ENCODE measurements at regions not wholly inside any gene's neighbourhood (a gene's known extent, or its start where the extent isn't known, plus 50 kb on each side); places are given as distances from the start of the nearest gene placed in this dataset.

DNA sequence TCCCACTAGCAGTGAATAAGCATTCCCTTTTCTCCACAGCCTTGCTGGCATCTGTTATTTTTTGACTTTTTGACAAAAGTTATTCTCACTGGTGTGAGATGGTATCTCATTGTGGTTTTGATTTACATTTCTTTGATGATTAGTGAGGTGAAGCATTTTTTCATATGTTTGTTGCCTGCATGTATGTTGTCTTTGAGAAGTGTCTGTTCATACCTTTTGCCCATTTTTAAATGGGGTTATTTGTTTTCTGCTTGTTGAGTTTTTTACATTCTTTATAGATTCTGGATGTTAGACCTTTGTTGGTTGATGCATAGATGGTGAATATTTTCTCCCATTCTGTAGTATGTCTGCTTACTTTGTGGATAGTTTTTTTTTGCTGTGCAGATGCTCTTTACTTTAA, 171.7 kb downstream of the SREK1 start:
- TF ChIP-seq EP300 (IDR thresholded peaks at IDR 0.05), result no peak
- TF ChIP-seq POLR2AphosphoS5 (IDR thresholded peaks at IDR 0.05), result no peak
- TF ChIP-seq POLR2A (IDR thresholded peaks at IDR 0.05), result no peak
- TF ChIP-seq, protein P1, sequence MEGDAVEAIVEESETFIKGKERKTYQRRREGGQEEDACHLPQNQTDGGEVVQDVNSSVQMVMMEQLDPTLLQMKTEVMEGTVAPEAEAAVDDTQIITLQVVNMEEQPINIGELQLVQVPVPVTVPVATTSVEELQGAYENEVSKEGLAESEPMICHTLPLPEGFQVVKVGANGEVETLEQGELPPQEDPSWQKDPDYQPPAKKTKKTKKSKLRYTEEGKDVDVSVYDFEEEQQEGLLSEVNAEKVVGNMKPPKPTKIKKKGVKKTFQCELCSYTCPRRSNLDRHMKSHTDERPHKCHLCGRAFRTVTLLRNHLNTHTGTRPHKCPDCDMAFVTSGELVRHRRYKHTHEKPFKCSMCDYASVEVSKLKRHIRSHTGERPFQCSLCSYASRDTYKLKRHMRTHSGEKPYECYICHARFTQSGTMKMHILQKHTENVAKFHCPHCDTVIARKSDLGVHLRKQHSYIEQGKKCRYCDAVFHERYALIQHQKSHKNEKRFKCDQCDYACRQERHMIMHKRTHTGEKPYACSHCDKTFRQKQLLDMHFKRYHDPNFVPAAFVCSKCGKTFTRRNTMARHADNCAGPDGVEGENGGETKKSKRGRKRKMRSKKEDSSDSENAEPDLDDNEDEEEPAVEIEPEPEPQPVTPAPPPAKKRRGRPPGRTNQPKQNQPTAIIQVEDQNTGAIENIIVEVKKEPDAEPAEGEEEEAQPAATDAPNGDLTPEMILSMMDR (IDR thresholded peaks at IDR 0.05), result no peak
- ATAC-seq (ENCODE audit: low FRiP score in 2 of 2) (no peak), DNase-seq (no peak)
- no peak overlapping the region for H3K27ac ChIP-seq
- no peaks in the 10 kb centered on the region for H3K27me3 ChIP-seq
- H3K4me1 ChIP-seq, result no peaks in the 10 kb centered on the region
- H3K4me3 ChIP-seq, result no peak overlapping the region
- H3K9me3 ChIP-seq, result no peaks in the 10 kb centered on the region
- no peaks in the 10 kb centered on the region for H3K36me3 ChIP-seq

DNA sequence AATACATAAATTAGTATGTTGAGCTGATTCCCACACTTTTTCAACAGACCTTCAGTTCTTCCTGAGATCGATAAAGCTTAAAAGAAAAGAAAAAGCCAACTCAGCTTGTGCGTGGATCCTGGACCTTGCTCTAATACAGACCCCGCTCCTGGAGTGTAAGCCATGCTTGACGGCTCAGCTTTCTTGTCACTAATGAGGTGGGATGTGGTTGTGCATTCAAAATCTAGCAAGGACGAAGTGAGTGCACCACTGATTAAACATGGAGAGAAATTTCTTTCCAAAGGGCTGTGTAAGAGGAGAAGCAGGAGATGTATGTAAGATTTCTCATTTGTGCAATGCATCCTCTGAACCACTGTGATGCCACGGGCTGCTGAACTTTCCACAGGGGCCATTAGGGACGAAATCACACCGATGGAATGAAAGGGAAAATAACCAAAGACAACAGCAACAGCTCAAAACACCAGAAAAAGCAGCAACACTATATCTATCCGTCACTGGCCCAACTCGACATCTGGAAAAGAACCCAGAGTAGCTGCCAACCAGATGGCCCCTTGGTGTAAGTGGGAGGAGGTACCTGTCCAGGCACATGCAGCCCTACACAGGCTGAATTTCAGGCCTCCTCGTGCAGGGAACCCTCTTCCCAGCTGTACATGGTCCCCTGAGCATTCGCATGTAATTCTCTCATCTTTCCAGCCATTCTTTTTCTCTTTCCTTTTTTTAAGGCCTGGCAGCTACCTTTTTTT, 178.9 kb downstream of the SREK1 start:
- DNase-seq (no peak), ATAC-seq (ENCODE audit: low FRiP score in 2 of 2) (no peak)
- Histone ChIP-seq H3K9me3 (no peaks in the 10 kb centered on the region), H3K27me3 (no peaks in the 10 kb centered on the region), H3K36me3 (no peaks in the 10 kb centered on the region), H3K4me3 (no peak overlapping the region), H3K27ac (no peak overlapping the region), H3K4me1 (no peaks in the 10 kb centered on the region)
- WGBS, 2 donors, result 83 to 84% methylated on average over 12 of the region's 12 CpGs
- TF ChIP-seq, protein P1 (IDR thresholded peaks at IDR 0.05), result no peak
- TF ChIP-seq POLR2AphosphoS5 (IDR thresholded peaks at IDR 0.05), result no peak

DNA sequence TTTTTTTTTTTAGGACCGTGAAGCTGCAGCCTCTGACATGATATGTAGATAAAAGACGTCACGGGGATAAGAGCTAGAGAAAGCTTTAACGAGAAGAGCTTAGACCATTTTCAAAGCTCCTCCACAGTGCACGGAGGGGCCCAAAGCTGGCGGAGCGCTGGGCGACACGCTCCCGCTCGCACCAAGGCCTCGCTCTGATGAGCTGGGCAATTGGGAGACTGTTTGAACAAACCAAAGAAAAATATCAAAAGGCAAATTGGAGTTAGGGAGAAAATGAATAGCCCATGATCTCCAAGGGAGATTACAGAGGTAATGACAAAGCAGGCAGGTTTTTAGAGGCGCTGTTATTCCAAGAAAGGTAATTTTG, 179.4 kb downstream of the SREK1 start:
- TF ChIP-seq EP300 (IDR thresholded peaks at IDR 0.05), result no peak
- TF ChIP-seq POLR2A (IDR thresholded peaks at IDR 0.05), result no peak
- TF ChIP-seq, protein P1 (IDR thresholded peaks at IDR 0.05), result no peak
- TF ChIP-seq POLR2AphosphoS5 (IDR thresholded peaks at IDR 0.05), result no peak
- WGBS, 2 donors, result 86% methylated on average over 13 of the region's 13 CpGs
- no peak for ATAC-seq (ENCODE audit: low FRiP score in 2 of 2)
- H3K4me3 ChIP-seq, result no peak overlapping the region
- no peaks in the 10 kb centered on the region for H3K9me3 ChIP-seq
- DNase-seq, result peak in 1 of 2 donors; percentile 64
- H3K36me3 ChIP-seq, result no peaks in the 10 kb centered on the region
- H3K27ac ChIP-seq, result no peak overlapping the region
- H3K27me3 ChIP-seq, result no peaks in the 10 kb centered on the region
- H3K4me1 ChIP-seq, result no peaks in the 10 kb centered on the region

DNA sequence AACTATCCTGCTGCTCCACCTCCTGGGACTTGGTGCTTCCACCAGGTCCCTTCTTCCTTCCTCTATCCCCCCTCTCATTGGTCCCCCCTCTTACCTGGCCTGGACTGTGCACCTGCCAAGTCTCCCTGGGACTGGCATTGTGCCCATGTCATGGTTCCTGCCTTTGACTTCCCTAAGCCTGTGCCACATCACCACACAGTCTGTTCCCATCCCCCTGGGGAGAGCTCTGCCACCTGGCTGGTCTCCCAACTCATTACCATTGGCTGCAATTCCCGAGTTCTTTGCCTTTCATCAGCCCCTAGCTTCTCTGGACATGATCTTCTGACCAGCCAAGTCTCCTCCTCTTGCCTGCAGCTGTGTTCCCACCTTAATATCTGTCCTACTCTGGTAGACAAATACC, 180.3 kb downstream of the SREK1 start:
- Histone ChIP-seq H3K27ac (no peak overlapping the region), H3K4me3 (no peak overlapping the region), H3K27me3 (no peaks in the 10 kb centered on the region), H3K9me3 (no peaks in the 10 kb centered on the region), H3K36me3 (no peaks in the 10 kb centered on the region), H3K4me1 (no peaks in the 10 kb centered on the region)
- TF ChIP-seq POLR2AphosphoS5 (IDR thresholded peaks at IDR 0.05), result no peak
- TF ChIP-seq, protein P1 (IDR thresholded peaks at IDR 0.05), result no peak
- TF ChIP-seq EP300 (IDR thresholded peaks at IDR 0.05), result no peak
- no peak for TF ChIP-seq POLR2A (IDR thresholded peaks at IDR 0.05)
- ATAC-seq (ENCODE audit: low FRiP score in 2 of 2), result no peak
- no peak for DNase-seq
- 21 to 29% methylated on average over 1 of the region's 1 CpG for WGBS, 2 donors

DNA sequence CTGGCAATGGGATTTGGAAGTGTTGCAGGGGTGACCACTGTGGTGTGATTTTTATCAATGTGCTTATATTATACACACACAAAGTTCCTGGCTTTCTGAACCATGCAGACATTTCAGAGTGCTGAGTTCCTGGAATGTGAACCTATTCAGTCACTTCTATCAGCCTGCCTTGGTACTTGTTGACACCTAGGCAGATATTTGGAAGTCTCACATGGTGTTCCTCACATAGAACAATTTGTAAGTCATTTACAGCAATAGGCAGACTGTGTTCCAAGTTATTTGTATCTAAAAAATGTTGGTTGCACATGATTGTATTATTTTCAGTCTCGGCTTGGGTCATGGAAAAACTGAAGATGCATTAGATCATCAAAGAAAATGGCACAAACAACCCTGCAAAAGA, 182.2 kb downstream of the SREK1 start:
- Histone ChIP-seq H3K4me3 (no peak overlapping the region), H3K4me1 (no peaks in the 10 kb centered on the region), H3K27me3 (no peaks in the 10 kb centered on the region), H3K9me3 (no peaks in the 10 kb centered on the region), H3K36me3 (no peaks in the 10 kb centered on the region), H3K27ac (no peak overlapping the region)
- ATAC-seq (ENCODE audit: low FRiP score in 2 of 2) (peak in 1 of 2 donors; percentile 57), DNase-seq (no peak)
- no peak for TF ChIP-seq POLR2AphosphoS5 (IDR thresholded peaks at IDR 0.05)
- TF ChIP-seq POLR2A (IDR thresholded peaks at IDR 0.05), result no peak
- TF ChIP-seq, protein P1 (IDR thresholded peaks at IDR 0.05), result no peak
- TF ChIP-seq EP300 (IDR thresholded peaks at IDR 0.05), result no peak
- 86 to 88% methylated on average over 1 of the region's 1 CpG for WGBS, 2 donors

Measured in upper lobe of left lung (tissue), 6 donors.